ENCODE measurements at regions not wholly inside any gene's neighbourhood (a gene's known extent, or its start where the extent isn't known, plus 50 kb on each side); places are given as distances from the start of the nearest gene placed in this dataset.

GRCh38 chr20:6693178-6693807, 74.2 kb upstream of the BMP2 start:
- no peak for DNase-seq (ENCODE audit: low spot score)
- no peak for TF ChIP-seq CTCF (IDR thresholded peaks at IDR 0.05; ENCODE audit: extremely low read depth, insufficient read depth, missing control alignments)
- in situ Hi-C loops (cut with MboI; ENCODE audit: low pct_unique_long_range_greater_than_20kb, low sequenced_read_pairs, unreplicated experiment) = no loop called here

GRCh38 chr20:6692566-6693173, 74.8 kb upstream of the BMP2 start:
- no peak for TF ChIP-seq CTCF (IDR thresholded peaks at IDR 0.05; ENCODE audit: extremely low read depth, insufficient read depth, missing control alignments)
- in situ Hi-C loops (cut with MboI; ENCODE audit: low pct_unique_long_range_greater_than_20kb, low sequenced_read_pairs, unreplicated experiment) = no loop called here
- no peak for DNase-seq (ENCODE audit: low spot score)

GRCh38 chr20:6691516-6691915, 76.0 kb upstream of the BMP2 start:
- in situ Hi-C loops (cut with MboI; ENCODE audit: low pct_unique_long_range_greater_than_20kb, low sequenced_read_pairs, unreplicated experiment) = no loop called here
- no peak for DNase-seq (ENCODE audit: low spot score)
- no peak for TF ChIP-seq CTCF (IDR thresholded peaks at IDR 0.05; ENCODE audit: extremely low read depth, insufficient read depth, missing control alignments)

- in situ Hi-C loops (cut with MboI; ENCODE audit: low pct_unique_long_range_greater_than_20kb, low sequenced_read_pairs, unreplicated experiment) = no loop called here
- no peak for DNase-seq (ENCODE audit: low spot score)
- no peak for TF ChIP-seq CTCF (IDR thresholded peaks at IDR 0.05; ENCODE audit: extremely low read depth, insufficient read depth, missing control alignments)
Observed at GRCh38 chr20:6689339-6689973, 78.0 kb upstream of the BMP2 start.

GRCh38 chr20:6686171-6686570, 81.3 kb upstream of the BMP2 start:
- TF ChIP-seq CTCF (IDR thresholded peaks at IDR 0.05; ENCODE audit: extremely low read depth, insufficient read depth, missing control alignments) = no peak
- no peak for DNase-seq (ENCODE audit: low spot score)
- in situ Hi-C loops (cut with MboI; ENCODE audit: low pct_unique_long_range_greater_than_20kb, low sequenced_read_pairs, unreplicated experiment) = no loop called here

- no peak for TF ChIP-seq CTCF (IDR thresholded peaks at IDR 0.05; ENCODE audit: extremely low read depth, insufficient read depth, missing control alignments)
- in situ Hi-C loops (cut with MboI; ENCODE audit: low pct_unique_long_range_greater_than_20kb, low sequenced_read_pairs, unreplicated experiment) = no loop called here
- DNase-seq (ENCODE audit: low spot score) = no peak
Observed at GRCh38 chr20:6685626-6686025, 81.9 kb upstream of the BMP2 start.

All from GM13977 (cell line).